PFSK-1 (cell line): ENCODE measurements at regions not wholly inside any gene's neighbourhood (a gene's known extent, or its start where the extent isn't known, plus 50 kb on each side); places are given as distances from the start of the nearest gene placed in this dataset.

Experiments
- FOXP2 ChIP-seq: optimal IDR thresholded peaks from 2 replicates; pipeline ENCODE3; 2011; ENCODE audit warnings: borderline replicate concordance, control low read depth, inconsistent platforms; ENCODE audit not compliant: insufficient read depth; ENCODE audit errors: extremely low read length, extremely low read depth
- POLR2AphosphoS5 ChIP-seq: IDR thresholded peaks from 2 replicates; pipeline ENCODE4 v1.6.1; 2012; ENCODE audit warnings: low read depth, mild to moderate bottlenecking, control low read depth, low read length, moderate library complexity
- REST ChIP-seq, 2 experiments: IDR thresholded peaks; 2 replicates each; pipeline versions ENCODE4 v1.6.1 to v1.8.0; 2011 to 2012; ENCODE audit warnings: low read depth in 2 of 2, low read length in 2 of 2, control low read depth in 1 of 2, inconsistent platforms in 1 of 2, mild to moderate bottlenecking in 1 of 2, moderate library complexity in 1 of 2; ENCODE audit not compliant: insufficient read depth in 1 of 2
- SIN3A ChIP-seq: IDR thresholded peaks from 2 replicates; pipeline ENCODE4 v1.6.1; 2012; ENCODE audit warnings: mild to moderate bottlenecking, low read length, moderate library complexity, borderline replicate concordance; ENCODE audit not compliant: insufficient read depth
- TAF1 ChIP-seq: IDR thresholded peaks from 2 replicates; pipeline ENCODE4 v1.6.1; 2012; ENCODE audit warnings: low read length, control low read depth, borderline replicate concordance; ENCODE audit not compliant: insufficient read depth

GRCh38 chr1:189349607-189350006 is 1128.1 kb downstream of the BRINP3 start:
- TF ChIP-seq FOXP2 = no peak
- no peak for TF ChIP-seq POLR2AphosphoS5
- no peak for TF ChIP-seq REST (IDR thresholded peaks at IDR 0.05; ENCODE audit: insufficient read depth in 1 of 2, low read depth in 2 of 2, low read length in 2 of 2)

GRCh38 chr1:189350983-189351616 is 1126.6 kb downstream of the BRINP3 start:
- no peak for TF ChIP-seq POLR2AphosphoS5
- TF ChIP-seq TAF1 = no peak
- no peak for TF ChIP-seq REST (IDR thresholded peaks at IDR 0.05; ENCODE audit: insufficient read depth in 1 of 2, low read depth in 2 of 2, low read length in 2 of 2)
- no peak for TF ChIP-seq FOXP2
- no peak for TF ChIP-seq SIN3A

- TF ChIP-seq FOXP2 = no peak
- TF ChIP-seq REST (IDR thresholded peaks at IDR 0.05; ENCODE audit: insufficient read depth in 1 of 2, low read depth in 2 of 2, low read length in 2 of 2) = no peak
- no peak for TF ChIP-seq TAF1
- no peak for TF ChIP-seq POLR2AphosphoS5
These were observed 1125.7 kb downstream of the BRINP3 start for GRCh38 chr1:189351960-189352359.

GRCh38 chr1:189356206-189356605 is 1121.5 kb downstream of the BRINP3 start:
- TF ChIP-seq SIN3A (no peak), REST (IDR thresholded peaks at IDR 0.05; ENCODE audit: insufficient read depth in 1 of 2, low read depth in 2 of 2, low read length in 2 of 2) (no peak), POLR2AphosphoS5 (no peak), TAF1 (no peak), FOXP2 (no peak)

- no peak for TF ChIP-seq POLR2AphosphoS5
- no peak for TF ChIP-seq FOXP2
- no peak for TF ChIP-seq TAF1
These were observed 1120.3 kb downstream of the BRINP3 start for GRCh38 chr1:189357317-189357716.
